H9 (cell line): ENCODE measurements at regions not wholly inside any gene's neighbourhood (a gene's known extent, or its start where the extent isn't known, plus 50 kb on each side); places are given as distances from the start of the nearest gene placed in this dataset.
"Not testable (repeated sequence)": the region's sequence is repeated elsewhere in the genome, so short reads cannot be mapped to it uniquely, and the experiment has no call there.

Source experiments
- DNase-seq: peaks from one replicate; pipeline ENCODE4 v3.0.0-alpha.2; 2017
- H2AFZ ChIP-seq: one replicate; pipeline ENCODE4 v1.6.1; 2013; ENCODE audit warnings: mild to moderate bottlenecking, low read length, control low read depth, moderate library complexity
- H2AK5ac ChIP-seq: 2 replicates; pipeline ENCODE4 v1.6.1; 2013; ENCODE audit warnings: low read length, control low read depth, mixed read lengths; ENCODE audit not compliant: insufficient read length
- H2BK120ac ChIP-seq: one replicate; pipeline ENCODE4 v1.6.1; 2013; ENCODE audit warnings: low read depth, mild to moderate bottlenecking, low read length, control low read depth, inconsistent platforms; ENCODE audit not compliant: poor library complexity, severe bottlenecking
- H2BK12ac ChIP-seq: 2 replicates; pipeline ENCODE4 v1.6.1; 2013; ENCODE audit warnings: low read length, control low read depth, mixed read lengths, low read depth; ENCODE audit not compliant: insufficient read length
- H2BK15ac ChIP-seq: 2 replicates; pipeline ENCODE4 v1.6.1; 2013; ENCODE audit warnings: low read depth, low read length, control low read depth
- H2BK20ac ChIP-seq: one replicate; pipeline ENCODE4 v1.6.1; 2013; ENCODE audit warnings: low read depth, mild to moderate bottlenecking, low read length, control low read depth, inconsistent platforms; ENCODE audit not compliant: poor library complexity, severe bottlenecking
- H2BK5ac ChIP-seq: 2 replicates; pipeline ENCODE4 v1.6.1; 2013; ENCODE audit warnings: low read length, control low read depth, mixed read lengths; ENCODE audit not compliant: insufficient read length
- H3K14ac ChIP-seq: 2 replicates; pipeline ENCODE4 v1.6.1; 2013; ENCODE audit warnings: low read length, control low read depth; ENCODE audit not compliant: insufficient read depth
- H3K18ac ChIP-seq: 2 replicates; pipeline ENCODE4 v1.6.1; 2013; ENCODE audit warnings: low read depth, mild to moderate bottlenecking, mixed read lengths, low read length, control low read depth; ENCODE audit not compliant: insufficient read length
- H3K23ac ChIP-seq: 2 replicates; pipeline ENCODE4 v1.6.1; 2013; ENCODE audit warnings: low read length, control low read depth, mixed read lengths, low read depth; ENCODE audit not compliant: insufficient read length
- H3K23me2 ChIP-seq: 2 replicates; pipeline ENCODE4 v1.6.1; 2013; ENCODE audit warnings: low read depth, mild to moderate bottlenecking, mixed read lengths, low read length, control low read depth; ENCODE audit not compliant: insufficient read length, poor library complexity, severe bottlenecking
- H3K27ac ChIP-seq: 2 replicates; pipeline ENCODE4 v1.5.1; 2013; ENCODE audit warnings: low read length, control low read depth, mixed read lengths, low read depth; ENCODE audit not compliant: insufficient read length
- H3K27me3 ChIP-seq: 2 replicates; pipeline ENCODE4 v1.6.1; 2013; ENCODE audit warnings: low read length, control low read depth, inconsistent platforms; ENCODE audit not compliant: insufficient read depth
- H3K4ac ChIP-seq: 2 replicates; pipeline ENCODE4 v1.6.1; 2013; ENCODE audit warnings: low read depth, mild to moderate bottlenecking, control low read depth, inconsistent platforms, low read length, moderate library complexity
- H3K4me1 ChIP-seq: 2 replicates; pipeline ENCODE4 v1.6.1; 2013; ENCODE audit warnings: low read length, control low read depth, inconsistent platforms; ENCODE audit not compliant: insufficient read depth
- H3K4me2 ChIP-seq: 2 replicates; pipeline ENCODE4 v1.6.1; 2013; ENCODE audit warnings: low read length, control low read depth, mixed read lengths; ENCODE audit not compliant: insufficient read length, insufficient read depth
- H3K56ac ChIP-seq: 2 replicates; pipeline ENCODE4 v1.6.1; 2013; ENCODE audit warnings: low read depth, mild to moderate bottlenecking, mixed read lengths, low read length, control low read depth; ENCODE audit not compliant: insufficient read length
- H3K79me1 ChIP-seq: 2 replicates; pipeline ENCODE4 v1.6.1; 2013; ENCODE audit warnings: low read depth, mild to moderate bottlenecking, moderate library complexity, low read length, control low read depth, inconsistent platforms; ENCODE audit not compliant: insufficient read depth, poor library complexity, severe bottlenecking
- H3K79me2 ChIP-seq: 2 replicates; pipeline ENCODE4 v1.6.1; 2013; ENCODE audit warnings: low read length, control low read depth, inconsistent platforms; ENCODE audit not compliant: insufficient read depth
- H3K9ac ChIP-seq: 2 replicates; pipeline ENCODE4 v1.6.1; 2013; ENCODE audit warnings: low read length, control low read depth, mixed read lengths; ENCODE audit not compliant: insufficient read length; ENCODE audit errors: extremely low read depth
- H3K9me3 ChIP-seq: one replicate; pipeline ENCODE4 v1.6.1; 2013; ENCODE audit warnings: low read depth, low read length, inconsistent platforms; ENCODE audit not compliant: control insufficient read depth
- H3T11ph ChIP-seq: one replicate; pipeline ENCODE4 v1.6.1; 2013; ENCODE audit warnings: mild to moderate bottlenecking, low read length, control low read depth, inconsistent platforms
- H4K20me1 ChIP-seq: one replicate; pipeline ENCODE4 v1.6.1; 2013; ENCODE audit not compliant: control insufficient read depth, insufficient read length, insufficient read depth
- H4K5ac ChIP-seq: 2 replicates; pipeline ENCODE4 v1.6.1; 2013; ENCODE audit warnings: low read depth, mild to moderate bottlenecking, mixed read lengths, low read length, control low read depth; ENCODE audit not compliant: insufficient read length
- H4K8ac ChIP-seq: replicated peaks from 2 replicates; pipeline ENCODE4 v1.6.1; 2013; ENCODE audit warnings: low read length, control low read depth, mixed read lengths, low read depth; ENCODE audit not compliant: insufficient read length
- H4K91ac ChIP-seq: 2 replicates; pipeline ENCODE4 v1.6.1; 2013; ENCODE audit warnings: low read depth, mild to moderate bottlenecking, moderate library complexity, mixed read lengths, low read length, control low read depth; ENCODE audit not compliant: insufficient read length
- H3K27ac Mint-ChIP-seq, 3 experiments: 2 replicates in 2 of 3; 3 replicates in 1 of 3; pipeline ENCODE4 v1.8.0; 2020 to 2021; ENCODE audit warnings: mixed read lengths in 3 of 3, mild to moderate bottlenecking in 1 of 3, moderate library complexity in 1 of 3
- H3K27me3 Mint-ChIP-seq: 2 replicates; pipeline ENCODE4 v1.8.0; 2021; ENCODE audit warnings: low read depth, mild to moderate bottlenecking, moderate library complexity, mixed read lengths
- H3K36me3 Mint-ChIP-seq, 3 experiments: 2 replicates in 2 of 3; 3 replicates in 1 of 3; pipeline ENCODE4 v1.8.0; 2020 to 2021; ENCODE audit warnings: low read depth in 3 of 3, mixed read lengths in 3 of 3; ENCODE audit not compliant: insufficient read depth in 1 of 3
- H3K4me1 Mint-ChIP-seq, 2 experiments: 2 replicates each; pipeline ENCODE4 v1.8.0; 2020; ENCODE audit warnings: mixed read lengths in 2 of 2
- H3K4me3 Mint-ChIP-seq, 2 experiments: 2 replicates in 1 of 2; 3 replicates in 1 of 2; pipeline ENCODE4 v1.8.0; 2020 to 2021; ENCODE audit warnings: mild to moderate bottlenecking in 2 of 2, mixed read lengths in 2 of 2, moderate library complexity in 1 of 2
- H3K9me3 Mint-ChIP-seq, 2 experiments: 2 replicates in 1 of 2; 3 replicates in 1 of 2; pipeline ENCODE4 v1.8.0; 2020; ENCODE audit warnings: mild to moderate bottlenecking in 2 of 2, mixed read lengths in 2 of 2, moderate library complexity in 1 of 2
- WGBS: extraction: QIAGEN DNeasy Blood & Tissue Kit; methylation state at CpG from one replicate; pipeline ENCODE4 v1.1.7; 2013; ENCODE audit warnings: missing lambda C conversion rate, low lambda C conversion rate, mixed read lengths; ENCODE audit not compliant: insufficient read length; ENCODE audit errors: extremely low coverage; 5-methylcytosine and 5-hydroxymethylcytosine counted together
- TF ChIP-seq, protein P1 (sequence below): fragments of 200-600 bp; sonication (generic); conservative IDR thresholded peaks from 3 replicates; pipeline ENCODE4 v1.8.0; 2021; ENCODE audit warnings: antibody characterized with exemption, mild to moderate bottlenecking

GRCh38 chr1:229736376-229736775 is 110.3 kb downstream of the URB2 start:
- no peak overlapping the region for H2BK5ac ChIP-seq
- no peaks in the 10 kb centered on the region for H3K23me2 ChIP-seq
- H3K4me3 Mint-ChIP-seq = no peak overlapping the region
- H3K18ac ChIP-seq = no peak overlapping the region
- no peak overlapping the region for H2BK15ac ChIP-seq
- H3K56ac ChIP-seq = no peak overlapping the region
- H3K9me3 Mint-ChIP-seq = peaks cover 27 to 30% of the 10 kb centered on the region in 2 experiments
- H2BK20ac ChIP-seq = no peak overlapping the region
- no peak overlapping the region for H3K14ac ChIP-seq
- H4K20me1 ChIP-seq = no peaks in the 10 kb centered on the region
- H2AK5ac ChIP-seq = no peak overlapping the region
- no peaks in the 10 kb centered on the region for H3K27me3 Mint-ChIP-seq
- H4K5ac ChIP-seq = no peak overlapping the region
- H3K27me3 ChIP-seq = no peaks in the 10 kb centered on the region
- DNase-seq = no peak
- H3K4me1 Mint-ChIP-seq = no peaks in the 10 kb centered on the region
- H3K23ac ChIP-seq = no peak overlapping the region
- no peaks in the 10 kb centered on the region for H3K79me2 ChIP-seq
- H2AFZ ChIP-seq = no peak overlapping the region
- TF ChIP-seq, protein P1, sequence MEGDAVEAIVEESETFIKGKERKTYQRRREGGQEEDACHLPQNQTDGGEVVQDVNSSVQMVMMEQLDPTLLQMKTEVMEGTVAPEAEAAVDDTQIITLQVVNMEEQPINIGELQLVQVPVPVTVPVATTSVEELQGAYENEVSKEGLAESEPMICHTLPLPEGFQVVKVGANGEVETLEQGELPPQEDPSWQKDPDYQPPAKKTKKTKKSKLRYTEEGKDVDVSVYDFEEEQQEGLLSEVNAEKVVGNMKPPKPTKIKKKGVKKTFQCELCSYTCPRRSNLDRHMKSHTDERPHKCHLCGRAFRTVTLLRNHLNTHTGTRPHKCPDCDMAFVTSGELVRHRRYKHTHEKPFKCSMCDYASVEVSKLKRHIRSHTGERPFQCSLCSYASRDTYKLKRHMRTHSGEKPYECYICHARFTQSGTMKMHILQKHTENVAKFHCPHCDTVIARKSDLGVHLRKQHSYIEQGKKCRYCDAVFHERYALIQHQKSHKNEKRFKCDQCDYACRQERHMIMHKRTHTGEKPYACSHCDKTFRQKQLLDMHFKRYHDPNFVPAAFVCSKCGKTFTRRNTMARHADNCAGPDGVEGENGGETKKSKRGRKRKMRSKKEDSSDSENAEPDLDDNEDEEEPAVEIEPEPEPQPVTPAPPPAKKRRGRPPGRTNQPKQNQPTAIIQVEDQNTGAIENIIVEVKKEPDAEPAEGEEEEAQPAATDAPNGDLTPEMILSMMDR = no peak
- H4K91ac ChIP-seq = no peak overlapping the region
- no peak overlapping the region for H3K4me2 ChIP-seq
- H3K9ac ChIP-seq = no peak overlapping the region
- peaks cover 7% of the 10 kb centered on the region for H3K9me3 ChIP-seq
- H2BK12ac ChIP-seq = no peak overlapping the region
- H3K79me1 ChIP-seq = no peaks in the 10 kb centered on the region
- no peak overlapping the region for H3K4ac ChIP-seq
- no peak overlapping the region for H3K27ac ChIP-seq
- H2BK120ac ChIP-seq = no peak overlapping the region
- no peak overlapping the region for H4K8ac ChIP-seq
- H3K36me3 Mint-ChIP-seq = peaks cover 7 to 18% (median 12%) of the 10 kb centered on the region in 3 experiments
- H3T11ph ChIP-seq = no peak overlapping the region
- H3K27ac Mint-ChIP-seq = no peak overlapping the region
- H3K4me1 ChIP-seq = no peaks in the 10 kb centered on the region

DNA sequence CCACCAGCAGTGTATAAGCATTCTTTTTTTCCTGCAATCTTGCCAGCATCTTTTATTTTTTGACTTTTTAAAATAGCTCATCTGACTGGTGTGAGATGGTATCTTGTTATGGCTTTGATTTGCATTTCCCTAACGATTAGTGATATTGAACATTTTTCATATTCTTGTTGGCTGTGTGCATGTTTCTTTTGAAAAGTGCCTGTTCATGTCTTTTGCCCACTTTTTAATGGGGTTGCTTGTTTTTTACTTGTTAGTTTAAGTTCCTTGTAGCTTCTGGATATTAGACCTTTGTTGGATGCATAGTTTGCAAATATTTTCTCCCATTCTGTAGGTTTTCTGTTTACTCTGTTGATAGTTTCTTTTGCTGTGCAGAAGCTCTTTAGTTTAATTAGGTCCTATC is 116.6 kb downstream of the URB2 start:
- H4K20me1 ChIP-seq, H3K4me2 ChIP-seq, H3K9ac ChIP-seq, H4K8ac ChIP-seq, H3T11ph ChIP-seq, H3K14ac ChIP-seq, H4K91ac ChIP-seq, H2BK12ac ChIP-seq, H3K4ac ChIP-seq, H3K27me3 ChIP-seq, H3K4me1 Mint-ChIP-seq, H3K27ac Mint-ChIP-seq, H3K27ac ChIP-seq, H2BK120ac ChIP-seq, H3K23me2 ChIP-seq, H2AK5ac ChIP-seq, H3K79me1 ChIP-seq, H3K4me3 Mint-ChIP-seq, H3K56ac ChIP-seq, H3K23ac ChIP-seq, H2AFZ ChIP-seq, H3K18ac ChIP-seq, H3K27me3 Mint-ChIP-seq, H2BK5ac ChIP-seq, DNase-seq, H2BK15ac ChIP-seq, H3K4me1 ChIP-seq, H3K9me3 ChIP-seq, H3K79me2 ChIP-seq, H2BK20ac ChIP-seq, H4K5ac ChIP-seq: not testable (repeated sequence)
- WGBS = no CpG with 5 or more reads among the region's 1 CpG
- Mint-ChIP-seq H3K36me3 (peaks cover 2 to 17% (median 8%) of the 10 kb centered on the region in 3 experiments; a peak in 4 of 7 replicates), H3K9me3 (peaks cover 21 to 23% of the 10 kb centered on the region in 2 experiments)
